Keratinocyte (primary cell): ENCODE measurements at regions not wholly inside any gene's neighbourhood (a gene's known extent, or its start where the extent isn't known, plus 50 kb on each side); places are given as distances from the start of the nearest gene placed in this dataset.

ENCODE experiments used
- DNase-seq: peaks from one replicate; pipeline ENCODE4 v3.0.0-alpha.2; 2011; ENCODE audit warnings: low read depth, missing footprints, low spot score
- FAIRE-seq: peaks from 2 replicates; lab custom pipeline; 2011; peaks lifted over from hg19 to GRCh38; lab: Jason Lieb, UNC
- H2AFZ ChIP-seq: 2 replicates; pipeline ENCODE4 v1.6.0; 2012; ENCODE audit warnings: low read length, control low read depth, inconsistent platforms; ENCODE audit not compliant: control insufficient read depth
- H3K27ac ChIP-seq: 2 replicates; pipeline ENCODE4 v1.5.1; 2011; ENCODE audit warnings: low read length; ENCODE audit not compliant: control insufficient read depth, insufficient read depth
- H3K27me3 ChIP-seq: 3 replicates; pipeline ENCODE4 v1.6.0; 2011; ENCODE audit warnings: low read length; ENCODE audit not compliant: control insufficient read depth, insufficient read depth; ENCODE audit errors: extremely low read depth
- H3K36me3 ChIP-seq, 2 experiments: 2 replicates in 1 of 2; 3 replicates in 1 of 2; pipeline ENCODE4 v1.5.1; 2011; ENCODE audit warnings: low read length in 2 of 2, mild to moderate bottlenecking in 1 of 2; ENCODE audit not compliant: control insufficient read depth in 2 of 2, insufficient read depth in 2 of 2; ENCODE audit errors: extremely low read depth in 1 of 2
- H3K4me1 ChIP-seq: 3 replicates; pipeline ENCODE4 v1.5.1; 2011; ENCODE audit warnings: low read length; ENCODE audit not compliant: control insufficient read depth, insufficient read depth; ENCODE audit errors: extremely low read depth
- H3K4me2 ChIP-seq: 3 replicates; pipeline ENCODE4 v1.6.0; 2011; ENCODE audit warnings: low read depth, low read length; ENCODE audit not compliant: control insufficient read depth, insufficient read depth; ENCODE audit errors: extremely low read depth
- H3K4me3 ChIP-seq, 3 experiments: fragments of 200-600 bp in 1 of 3; sonication (generic) in 1 of 3; 2 replicates in 2 of 3; 3 replicates in 1 of 3; pipeline ENCODE4 v1.5.1; 2011 to 2016; ENCODE audit warnings: low read length in 3 of 3, mild to moderate bottlenecking in 3 of 3, control low read depth in 2 of 3, inconsistent platforms in 1 of 3, low read depth in 1 of 3, mixed read lengths in 1 of 3, mixed run types in 1 of 3, moderate library complexity in 1 of 3; ENCODE audit not compliant: control insufficient read depth in 2 of 3, insufficient read depth in 2 of 3; ENCODE audit errors: extremely low read depth in 1 of 3
- H3K79me2 ChIP-seq: 2 replicates; pipeline ENCODE4 v1.6.0; 2012; ENCODE audit warnings: low read length; ENCODE audit not compliant: control insufficient read depth, insufficient read depth
- H3K9ac ChIP-seq: 3 replicates; pipeline ENCODE4 v1.6.0; 2011; ENCODE audit warnings: low read length; ENCODE audit not compliant: control insufficient read depth, insufficient read depth; ENCODE audit errors: extremely low read depth
- H3K9me1 ChIP-seq: 3 replicates; pipeline ENCODE4 v1.6.0; 2011; ENCODE audit warnings: low read length; ENCODE audit not compliant: control insufficient read depth, insufficient read depth; ENCODE audit errors: extremely low read depth
- H3K9me3 ChIP-seq: 2 replicates; pipeline ENCODE4 v1.5.1; 2012; ENCODE audit warnings: low read depth, low read length; ENCODE audit not compliant: control insufficient read depth
- H4K20me1 ChIP-seq: 3 replicates; pipeline ENCODE4 v1.6.0; 2011; ENCODE audit warnings: low read length; ENCODE audit not compliant: control insufficient read depth, insufficient read depth; ENCODE audit errors: extremely low read depth
- CTCF ChIP-seq, 3 experiments: IDR thresholded peaks in 1 of 3; conservative IDR thresholded peaks in 1 of 3; optimal IDR thresholded peaks in 1 of 3; 2 replicates in 2 of 3; 3 replicates in 1 of 3; pipeline versions ENCODE3 to v1.5.1; 2011; ENCODE audit warnings: low read length in 3 of 3, mild to moderate bottlenecking in 3 of 3, moderate library complexity in 2 of 3, control low read depth in 1 of 3, inconsistent platforms in 1 of 3; ENCODE audit not compliant: insufficient read depth in 2 of 3; ENCODE audit errors: extremely low read depth in 1 of 3
- EZH2 ChIP-seq: IDR thresholded peaks from one replicate; pipeline ENCODE4 v1.6.1; 2012; ENCODE audit warnings: inconsistent platforms, mild to moderate bottlenecking, low read length, moderate library complexity
- dilution Hi-C: fragments of 300-500 bp; cut with MboI; formaldehyde crosslinking; loops from one replicate; pipeline ENCODE4 v1.7.0; 2020; ENCODE audit warnings: low sequenced_read_pairs; ENCODE audit not compliant: extremely low pct_ligation_motif_present

GRCh38 chr5:1692381-1692780, 107.3 kb downstream of the MRPL36 start:
- no peaks in the 10 kb centered on the region for H3K4me1 ChIP-seq
- H3K4me3 ChIP-seq: no peak overlapping the region

GRCh38 chr5:1687301-1687970, 112.2 kb downstream of the MRPL36 start:
- no peaks in the 10 kb centered on the region for H3K79me2 ChIP-seq
- TF ChIP-seq CTCF (optimal IDR thresholded peaks at IDR 0.05 in 1 of 3, IDR thresholded peaks at IDR 0.05 in 1 of 3, conservative IDR thresholded peaks at IDR 0.05 in 1 of 3; ENCODE audit: extremely low read depth in 1 of 3, insufficient read depth in 2 of 3, low read length in 3 of 3): no peak
- H3K9me1 ChIP-seq: no peaks in the 10 kb centered on the region
- H2AFZ ChIP-seq: no peak overlapping the region
- DNase-seq: no peak
- no peak overlapping the region for H3K4me2 ChIP-seq
- no peaks in the 10 kb centered on the region for H4K20me1 ChIP-seq
- H3K9ac ChIP-seq: no peak overlapping the region
- FAIRE-seq: no peak
- no peaks in the 10 kb centered on the region for H3K27me3 ChIP-seq
- H3K4me3 ChIP-seq: no peak overlapping the region
- H3K36me3 ChIP-seq: no peaks in the 10 kb centered on the region
- no peaks in the 10 kb centered on the region for H3K4me1 ChIP-seq
- dilution Hi-C loops: no loop called here
- H3K27ac ChIP-seq: no peak overlapping the region
- H3K9me3 ChIP-seq: no peaks in the 10 kb centered on the region

More at GRCh38 chr5:1692381-1692780, 107.3 kb downstream of the MRPL36 start:
- no peak for FAIRE-seq
- H4K20me1 ChIP-seq: no peaks in the 10 kb centered on the region
- H3K27ac ChIP-seq: no peak overlapping the region
- H3K4me2 ChIP-seq: no peak overlapping the region
- no peak overlapping the region for H2AFZ ChIP-seq
- no peaks in the 10 kb centered on the region for H3K9me3 ChIP-seq
- H3K27me3 ChIP-seq: no peaks in the 10 kb centered on the region
- no peaks in the 10 kb centered on the region for H3K79me2 ChIP-seq
- DNase-seq: no peak
- dilution Hi-C loops: no loop called here
- H3K9me1 ChIP-seq: no peaks in the 10 kb centered on the region
- no peak for TF ChIP-seq CTCF (optimal IDR thresholded peaks at IDR 0.05 in 1 of 3, IDR thresholded peaks at IDR 0.05 in 1 of 3, conservative IDR thresholded peaks at IDR 0.05 in 1 of 3; ENCODE audit: extremely low read depth in 1 of 3, insufficient read depth in 2 of 3, low read length in 3 of 3)
- TF ChIP-seq EZH2: no peak
- no peak overlapping the region for H3K9ac ChIP-seq
- no peaks in the 10 kb centered on the region for H3K36me3 ChIP-seq
